ENCODE measurements at regions not wholly inside any gene's neighbourhood (a gene's known extent, or its start where the extent isn't known, plus 50 kb on each side); places are given as distances from the start of the nearest gene placed in this dataset.

DNA sequence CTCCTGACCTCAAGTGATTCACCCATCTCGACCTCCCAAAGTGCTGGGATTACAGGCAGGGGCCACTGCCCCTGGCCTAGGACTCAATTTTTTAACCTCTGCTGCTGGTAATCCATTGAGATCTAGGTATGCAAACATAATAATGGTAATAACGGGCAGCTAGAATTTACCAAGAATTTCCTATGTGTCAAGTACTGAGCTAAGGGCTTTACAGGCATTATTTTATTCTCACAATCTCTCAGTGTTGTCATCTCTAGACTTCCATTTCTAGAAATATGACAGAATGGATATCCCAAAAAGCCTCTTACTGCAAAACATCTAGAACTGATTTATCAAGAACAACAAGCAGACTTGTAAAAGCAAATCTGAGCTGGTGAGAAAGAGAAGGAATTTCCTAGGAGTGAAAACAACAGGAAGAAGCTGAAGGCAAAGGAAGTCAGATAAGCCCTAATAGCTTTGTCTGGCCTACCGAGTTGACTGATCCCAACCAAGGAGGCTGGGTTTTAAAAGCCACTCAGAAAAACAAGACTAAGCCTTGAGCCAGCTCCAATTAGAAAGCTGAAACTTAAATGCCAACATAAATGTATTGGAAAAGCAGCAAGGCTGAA, 70.6 kb downstream of the CCDC71L start:
- no peaks in the 10 kb centered on the region for H3K4me1 Mint-ChIP-seq
- Histone ChIP-seq H3K27me3 (ENCODE audit: control insufficient read depth, insufficient read depth, low read length) (peaks cover 5% of the 10 kb centered on the region), H3K27ac (ENCODE audit: insufficient read depth, low read length, poor library complexity, severe bottlenecking) (no peak overlapping the region), H3K9me3 (ENCODE audit: control insufficient read depth in 2 of 2, low read length in 2 of 2) (no peaks in the 10 kb centered on the region), H3K4me1 (ENCODE audit: control insufficient read depth, insufficient read depth, low read length, poor library complexity, severe bottlenecking) (no peaks in the 10 kb centered on the region), H3K4me3 (ENCODE audit: low read depth, low read length) (no peak overlapping the region), H3K36me3 (ENCODE audit: control insufficient read depth, insufficient read depth, low read length) (no peaks in the 10 kb centered on the region)
- H3K27ac Mint-ChIP-seq: no peak overlapping the region
- ATAC-seq (ENCODE audit: low read depth in 2 of 2) (no peak), DNase-seq (no peak)
- no peaks in the 10 kb centered on the region for H3K36me3 Mint-ChIP-seq
- peaks cover 12% of the 10 kb centered on the region for H3K27me3 Mint-ChIP-seq
- H3K4me3 Mint-ChIP-seq: no peak overlapping the region
- H3K9me3 Mint-ChIP-seq: peaks cover 0 to 2% (median 0%) of the 10 kb centered on the region in 7 donors

DNA sequence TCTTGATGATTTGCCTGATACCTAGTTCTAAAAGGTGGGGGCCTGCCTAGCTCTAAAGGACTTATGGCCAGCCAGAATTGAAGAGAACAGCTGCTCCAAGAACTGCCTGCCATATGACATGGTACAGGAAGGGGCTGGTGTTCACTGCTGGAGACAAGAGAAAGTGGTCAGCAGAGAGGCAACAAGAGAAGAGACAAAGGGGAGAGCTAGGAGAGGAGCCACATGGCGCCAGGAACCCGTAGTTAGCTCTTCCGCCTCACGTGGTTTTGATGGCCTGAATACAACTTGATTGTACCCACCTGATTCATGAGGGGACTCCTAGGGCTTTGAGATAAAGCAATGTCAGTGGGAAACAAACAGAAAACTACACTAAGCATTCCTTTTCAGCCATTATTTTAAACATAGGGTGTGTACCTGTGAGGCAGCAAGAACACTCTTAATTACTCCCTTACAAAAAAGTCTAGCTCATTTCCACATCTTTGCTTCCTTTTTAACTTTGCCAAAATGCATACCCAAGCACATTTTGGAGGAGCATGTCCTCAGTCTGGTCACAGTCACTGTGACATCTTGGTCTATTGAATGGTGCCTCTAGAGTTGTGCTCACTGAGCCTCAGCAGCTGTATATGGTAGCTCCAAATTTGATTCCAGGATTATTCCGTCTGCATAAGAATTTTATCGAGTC, 71.6 kb downstream of the CCDC71L start:
- Mint-ChIP-seq H3K4me3 (no peak overlapping the region), H3K27me3 (peaks cover 12% of the 10 kb centered on the region), H3K27ac (no peak overlapping the region), H3K4me1 (no peaks in the 10 kb centered on the region), H3K36me3 (no peaks in the 10 kb centered on the region), H3K9me3 (peaks cover 0 to 2% (median 0%) of the 10 kb centered on the region in 7 donors)
- DNase-seq (no peak), ATAC-seq (ENCODE audit: low read depth in 2 of 2) (no peak)
- no peaks in the 10 kb centered on the region for H3K4me1 ChIP-seq (ENCODE audit: control insufficient read depth, insufficient read depth, low read length, poor library complexity, severe bottlenecking)
- H3K36me3 ChIP-seq (ENCODE audit: control insufficient read depth, insufficient read depth, low read length): no peaks in the 10 kb centered on the region
- H3K4me3 ChIP-seq (ENCODE audit: low read depth, low read length): no peak overlapping the region
- peaks cover 5% of the 10 kb centered on the region for H3K27me3 ChIP-seq (ENCODE audit: control insufficient read depth, insufficient read depth, low read length)
- H3K27ac ChIP-seq (ENCODE audit: insufficient read depth, low read length, poor library complexity, severe bottlenecking): no peak overlapping the region
- H3K9me3 ChIP-seq (ENCODE audit: control insufficient read depth in 2 of 2, low read length in 2 of 2): no peaks in the 10 kb centered on the region

DNA sequence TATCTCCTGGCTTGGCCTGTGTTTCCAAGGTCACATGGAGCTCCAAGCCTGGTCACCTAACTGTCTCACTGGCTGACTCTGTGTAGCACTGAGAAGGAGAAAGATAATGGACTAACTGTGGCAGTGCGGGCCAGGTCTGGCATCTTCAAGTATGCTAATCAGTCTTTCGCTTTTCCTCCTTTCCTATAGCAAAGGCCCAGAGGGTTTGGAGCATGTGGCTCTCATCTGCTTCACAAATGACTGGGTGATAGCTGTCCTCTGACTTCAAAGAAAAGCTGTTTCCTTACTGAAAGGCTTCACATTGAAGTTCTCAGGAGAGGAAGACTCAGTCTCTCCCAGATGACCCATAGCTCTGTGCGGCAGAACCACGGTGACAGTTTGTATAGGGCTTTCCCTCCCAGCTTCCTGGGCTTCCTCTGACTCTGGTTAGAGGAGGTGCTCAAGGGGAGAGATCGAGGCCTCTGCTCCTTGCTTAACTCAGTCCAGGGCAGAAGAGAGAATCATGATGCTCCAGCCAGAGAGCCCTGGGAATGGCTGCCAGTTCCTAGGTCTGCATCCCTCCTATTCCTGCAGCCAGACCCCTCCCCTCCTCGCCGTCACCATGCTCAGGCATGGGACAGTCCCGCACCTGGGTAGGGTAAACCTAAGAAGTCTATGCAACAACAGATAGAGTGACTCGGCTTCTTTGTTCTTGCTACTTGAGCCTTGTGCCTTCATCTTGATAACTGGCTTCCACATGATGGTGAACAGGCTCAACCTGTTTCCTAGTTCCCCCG, 72.3 kb downstream of the CCDC71L start:
- Histone ChIP-seq H3K27ac (ENCODE audit: insufficient read depth, low read length, poor library complexity, severe bottlenecking) (no peak overlapping the region), H3K27me3 (ENCODE audit: control insufficient read depth, insufficient read depth, low read length) (peaks cover 5% of the 10 kb centered on the region), H3K36me3 (ENCODE audit: control insufficient read depth, insufficient read depth, low read length) (no peaks in the 10 kb centered on the region), H3K9me3 (ENCODE audit: control insufficient read depth in 2 of 2, low read length in 2 of 2) (no peaks in the 10 kb centered on the region), H3K4me1 (ENCODE audit: control insufficient read depth, insufficient read depth, low read length, poor library complexity, severe bottlenecking) (no peaks in the 10 kb centered on the region), H3K4me3 (ENCODE audit: low read depth, low read length) (no peak overlapping the region)
- H3K27me3 Mint-ChIP-seq: peaks cover 12% of the 10 kb centered on the region
- peaks cover 0 to 4% (median 2%) of the 10 kb centered on the region in 7 donors for H3K9me3 Mint-ChIP-seq
- no peak overlapping the region for H3K27ac Mint-ChIP-seq
- H3K36me3 Mint-ChIP-seq: no peaks in the 10 kb centered on the region
- DNase-seq: no peak
- no peaks in the 10 kb centered on the region for H3K4me1 Mint-ChIP-seq
- H3K4me3 Mint-ChIP-seq: peak overlapping the region in 1 of 4 donors; percentile 80
- ATAC-seq (ENCODE audit: low read depth in 2 of 2): no peak

DNA sequence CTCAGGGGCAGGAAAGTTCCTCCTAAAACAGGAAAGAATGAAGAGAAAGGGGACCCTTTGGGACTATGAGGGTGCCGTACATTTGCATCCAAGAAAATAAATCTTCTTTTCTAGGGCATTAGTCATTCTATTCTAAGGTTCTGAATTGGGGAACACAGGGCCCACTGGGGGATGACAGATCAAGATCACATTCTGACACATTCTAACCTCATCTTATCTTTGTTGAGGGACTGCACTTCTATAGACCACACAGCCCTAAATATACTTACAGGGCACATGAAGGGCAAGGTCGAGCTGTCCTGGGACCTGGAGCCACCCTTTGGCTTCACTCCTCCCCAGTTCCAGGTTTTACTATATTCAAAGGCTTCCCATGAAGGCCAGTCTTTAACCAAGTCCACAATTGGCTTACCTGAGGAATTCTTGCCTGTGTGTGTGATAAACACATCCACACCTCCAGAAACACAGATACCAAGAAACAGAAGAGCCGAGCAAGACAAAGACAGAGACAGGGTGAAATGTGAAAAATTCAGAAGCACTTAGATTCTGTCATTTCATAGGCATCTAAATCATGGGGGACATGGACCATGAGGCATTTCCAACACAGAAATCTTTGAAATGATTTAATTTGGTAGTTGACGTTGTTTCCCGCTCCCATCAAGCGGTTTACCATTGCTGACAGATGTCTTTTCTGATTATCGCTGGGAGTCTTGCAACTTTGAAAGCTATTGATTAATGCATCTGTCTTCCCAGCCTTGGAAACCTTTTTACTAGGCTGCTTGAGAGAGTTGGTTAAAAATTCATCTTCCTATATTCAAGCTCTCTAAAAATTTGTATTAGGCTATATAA, 75.8 kb downstream of the CCDC71L start:
- H3K27ac Mint-ChIP-seq: no peak overlapping the region
- ATAC-seq (ENCODE audit: low read depth in 2 of 2) (no peak), DNase-seq (no peak)
- Histone ChIP-seq H3K9me3 (ENCODE audit: control insufficient read depth in 2 of 2, low read length in 2 of 2) (no peaks in the 10 kb centered on the region), H3K4me1 (ENCODE audit: control insufficient read depth, insufficient read depth, low read length, poor library complexity, severe bottlenecking) (no peaks in the 10 kb centered on the region), H3K36me3 (ENCODE audit: control insufficient read depth, insufficient read depth, low read length) (no peaks in the 10 kb centered on the region), H3K4me3 (ENCODE audit: low read depth, low read length) (no peak overlapping the region), H3K27ac (ENCODE audit: insufficient read depth, low read length, poor library complexity, severe bottlenecking) (no peak overlapping the region), H3K27me3 (ENCODE audit: control insufficient read depth, insufficient read depth, low read length) (peaks cover 5% of the 10 kb centered on the region)
- H3K36me3 Mint-ChIP-seq: no peaks in the 10 kb centered on the region
- peaks cover 0 to 7% (median 2%) of the 10 kb centered on the region in 7 donors for H3K9me3 Mint-ChIP-seq
- peaks cover 17% of the 10 kb centered on the region for H3K27me3 Mint-ChIP-seq
- no peak overlapping the region for H3K4me3 Mint-ChIP-seq
- H3K4me1 Mint-ChIP-seq: no peaks in the 10 kb centered on the region

DNA sequence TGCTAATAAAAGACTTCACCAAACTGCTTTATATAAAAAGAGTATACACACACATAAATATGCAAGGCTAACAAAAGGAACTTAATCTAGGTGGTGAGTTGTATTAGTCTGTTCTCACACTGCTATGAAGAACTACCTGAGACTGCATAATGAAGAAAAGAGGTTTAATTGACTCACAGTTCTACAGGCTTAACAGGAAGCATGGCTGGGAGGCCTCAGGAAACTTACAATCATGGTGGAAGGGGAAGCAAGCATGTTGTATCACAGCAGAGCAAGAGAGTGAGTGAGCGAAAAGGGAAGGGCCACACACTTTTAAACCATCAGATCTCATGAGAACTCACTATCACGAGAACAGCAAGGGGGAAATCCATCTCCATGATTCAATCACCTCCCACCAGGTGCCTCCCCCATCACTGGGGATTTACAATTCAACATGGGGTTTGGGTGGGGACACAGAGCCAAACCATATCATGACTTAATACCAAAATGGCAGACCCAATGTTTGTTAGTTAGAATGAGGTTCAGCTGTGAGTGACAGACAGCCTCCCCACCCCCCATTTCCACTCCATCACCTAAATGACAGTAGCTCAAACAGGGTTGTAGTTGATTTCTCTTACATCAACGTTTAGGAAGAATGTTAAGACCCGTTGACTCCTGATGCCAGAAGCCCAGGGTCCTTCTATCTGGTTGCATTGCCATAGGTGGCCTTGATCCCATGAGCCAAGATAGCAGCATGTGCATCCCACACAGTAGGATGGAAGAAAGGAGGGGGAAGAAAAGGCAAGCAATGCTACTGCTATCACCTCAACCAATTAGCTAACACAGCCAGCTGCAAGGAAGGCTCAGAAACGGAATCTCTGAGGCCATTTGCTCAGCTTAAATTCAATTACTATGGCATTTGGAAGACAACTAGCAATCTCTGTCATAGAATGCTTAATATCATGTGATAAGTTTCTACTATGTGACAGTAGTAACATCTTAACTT, 77.0 kb downstream of the CCDC71L start:
- Mint-ChIP-seq H3K36me3 (no peaks in the 10 kb centered on the region), H3K27ac (no peak overlapping the region), H3K27me3 (peaks cover 17% of the 10 kb centered on the region), H3K4me1 (no peaks in the 10 kb centered on the region), H3K9me3 (peaks cover 0 to 7% (median 2%) of the 10 kb centered on the region in 7 donors), H3K4me3 (no peak overlapping the region)
- no peak overlapping the region for H3K4me3 ChIP-seq (ENCODE audit: low read depth, low read length)
- DNase-seq (no peak), ATAC-seq (ENCODE audit: low read depth in 2 of 2) (no peak)
- no peaks in the 10 kb centered on the region for H3K36me3 ChIP-seq (ENCODE audit: control insufficient read depth, insufficient read depth, low read length)
- peaks cover 5% of the 10 kb centered on the region for H3K27me3 ChIP-seq (ENCODE audit: control insufficient read depth, insufficient read depth, low read length)
- H3K27ac ChIP-seq (ENCODE audit: insufficient read depth, low read length, poor library complexity, severe bottlenecking): no peak overlapping the region
- H3K4me1 ChIP-seq (ENCODE audit: control insufficient read depth, insufficient read depth, low read length, poor library complexity, severe bottlenecking): no peaks in the 10 kb centered on the region
- no peaks in the 10 kb centered on the region for H3K9me3 ChIP-seq (ENCODE audit: control insufficient read depth in 2 of 2, low read length in 2 of 2)

DNA sequence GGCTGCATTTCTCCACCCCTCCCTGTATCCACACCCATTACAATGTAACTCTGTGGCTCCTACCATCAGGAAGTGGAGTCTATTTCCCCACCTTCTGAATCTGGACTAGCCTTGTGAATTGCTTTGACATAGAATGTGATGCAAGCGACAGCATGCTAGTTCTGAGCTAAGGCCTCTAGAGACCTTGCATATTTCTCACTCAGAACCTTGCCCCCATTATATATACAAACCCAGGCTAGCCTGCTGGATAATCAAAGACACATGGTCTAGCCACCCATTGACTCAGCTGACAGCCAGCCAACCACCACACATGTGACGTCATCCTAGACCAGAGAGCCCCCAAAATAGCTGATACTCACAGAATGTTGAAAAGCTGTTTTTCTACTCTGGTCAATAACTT, 77.9 kb downstream of the CCDC71L start:
- no peak overlapping the region for H3K4me3 ChIP-seq (ENCODE audit: low read depth, low read length)
- Mint-ChIP-seq H3K36me3 (no peaks in the 10 kb centered on the region), H3K27ac (no peak overlapping the region), H3K9me3 (peaks cover 0 to 7% (median 2%) of the 10 kb centered on the region in 7 donors), H3K4me1 (no peaks in the 10 kb centered on the region), H3K4me3 (no peak overlapping the region), H3K27me3 (peaks cover 17% of the 10 kb centered on the region)
- DNase-seq: no peak
- no peaks in the 10 kb centered on the region for H3K9me3 ChIP-seq (ENCODE audit: control insufficient read depth in 2 of 2, low read length in 2 of 2)
- no peaks in the 10 kb centered on the region for H3K36me3 ChIP-seq (ENCODE audit: control insufficient read depth, insufficient read depth, low read length)
- no peaks in the 10 kb centered on the region for H3K4me1 ChIP-seq (ENCODE audit: control insufficient read depth, insufficient read depth, low read length, poor library complexity, severe bottlenecking)
- ATAC-seq (ENCODE audit: low read depth in 2 of 2): no peak
- H3K27me3 ChIP-seq (ENCODE audit: control insufficient read depth, insufficient read depth, low read length): peaks cover 5% of the 10 kb centered on the region
- H3K27ac ChIP-seq (ENCODE audit: insufficient read depth, low read length, poor library complexity, severe bottlenecking): no peak overlapping the region
